ENCODE measurements at regions not wholly inside any gene's neighbourhood (a gene's known extent, or its start where the extent isn't known, plus 50 kb on each side); places are given as distances from the start of the nearest gene placed in this dataset.

DNA sequence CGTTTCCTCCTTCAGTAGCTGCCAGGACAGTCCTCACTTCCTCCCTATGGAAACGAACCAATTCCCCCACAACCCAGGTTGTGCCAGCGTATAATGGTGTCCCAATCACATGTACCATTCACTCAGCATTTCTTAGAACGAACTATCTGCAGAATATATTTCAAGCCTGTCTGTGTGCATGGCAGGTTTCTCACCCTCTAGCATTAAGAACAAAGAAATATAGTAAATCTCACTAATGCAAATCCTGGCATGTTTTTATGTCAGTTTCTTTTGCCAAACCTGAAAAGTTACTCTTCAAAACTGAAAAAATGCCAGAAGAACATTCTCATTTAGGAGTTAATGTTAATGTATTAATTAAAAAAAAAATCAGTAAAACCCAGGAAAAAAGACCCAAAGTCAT, 405.9 kb upstream of the KLF6 start:
- Histone ChIP-seq H3K4me3 (ENCODE audit: low read depth, low read length) (no peak overlapping the region), H3K27me3 (ENCODE audit: control insufficient read depth, insufficient read depth, low read length) (no peaks in the 10 kb centered on the region), H3K9ac (ENCODE audit: low read depth, low read length) (no peak overlapping the region), H3K36me3 (ENCODE audit: control insufficient read depth, insufficient read depth, low read length) (no peaks in the 10 kb centered on the region), H3K27ac (ENCODE audit: low read depth, low read length) (no peak overlapping the region), H3K4me1 (ENCODE audit: control insufficient read depth, insufficient read depth, low read length) (no peaks in the 10 kb centered on the region), H3K9me3 (ENCODE audit: control insufficient read depth, insufficient read depth, low read length) (no peaks in the 10 kb centered on the region)

DNA sequence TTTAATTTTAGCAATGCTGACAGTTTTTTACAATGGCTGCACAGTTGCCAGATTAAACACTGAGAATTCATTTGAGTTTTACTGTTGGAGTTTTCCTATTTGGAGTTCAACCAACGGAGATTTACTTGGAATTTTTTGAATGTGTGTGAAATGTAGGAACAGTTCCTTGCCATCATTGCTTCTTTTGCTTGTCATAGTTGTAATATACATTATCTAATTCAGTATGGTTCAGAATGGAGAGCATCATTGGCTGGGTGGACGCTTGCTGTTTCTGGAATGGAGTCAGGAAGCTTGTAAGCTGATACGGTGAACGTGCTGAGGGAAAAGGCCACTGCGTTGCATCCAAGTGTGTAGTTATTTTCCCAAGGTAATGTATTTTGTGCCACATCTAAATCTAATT, 404.3 kb upstream of the KLF6 start:
- Histone ChIP-seq H3K9me3 (ENCODE audit: control insufficient read depth, insufficient read depth, low read length) (no peaks in the 10 kb centered on the region), H3K27ac (ENCODE audit: low read depth, low read length) (no peak overlapping the region), H3K36me3 (ENCODE audit: control insufficient read depth, insufficient read depth, low read length) (no peaks in the 10 kb centered on the region), H3K9ac (ENCODE audit: low read depth, low read length) (no peak overlapping the region), H3K27me3 (ENCODE audit: control insufficient read depth, insufficient read depth, low read length) (no peaks in the 10 kb centered on the region), H3K4me1 (ENCODE audit: control insufficient read depth, insufficient read depth, low read length) (no peaks in the 10 kb centered on the region), H3K4me3 (ENCODE audit: low read depth, low read length) (no peak overlapping the region)

DNA sequence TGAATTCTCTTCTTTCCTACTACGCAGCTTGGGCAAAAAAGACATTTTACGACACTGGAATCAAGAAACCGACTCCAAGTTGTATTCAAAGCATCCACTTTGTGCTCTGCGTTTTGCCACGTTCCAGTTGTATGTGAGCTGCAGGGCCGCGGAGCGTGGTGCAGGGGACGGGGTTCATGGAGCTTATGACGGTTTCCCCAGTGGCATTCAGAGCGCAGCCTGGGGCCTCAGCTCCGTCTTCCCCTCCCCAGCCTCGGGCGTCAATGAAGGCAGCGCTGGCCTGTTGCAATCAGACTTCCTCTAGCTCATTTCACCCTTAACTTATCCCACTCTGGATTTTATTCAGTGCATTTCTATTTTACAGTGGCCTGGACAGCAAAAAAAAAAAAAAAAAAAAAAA, 403.4 kb upstream of the KLF6 start:
- no peaks in the 10 kb centered on the region for H3K9me3 ChIP-seq (ENCODE audit: control insufficient read depth, insufficient read depth, low read length)
- H3K9ac ChIP-seq (ENCODE audit: low read depth, low read length), result no peak overlapping the region
- no peaks in the 10 kb centered on the region for H3K27me3 ChIP-seq (ENCODE audit: control insufficient read depth, insufficient read depth, low read length)
- H3K27ac ChIP-seq (ENCODE audit: low read depth, low read length), result no peak overlapping the region
- H3K4me1 ChIP-seq (ENCODE audit: control insufficient read depth, insufficient read depth, low read length), result no peaks in the 10 kb centered on the region
- H3K36me3 ChIP-seq (ENCODE audit: control insufficient read depth, insufficient read depth, low read length), result no peaks in the 10 kb centered on the region
- H3K4me3 ChIP-seq (ENCODE audit: low read depth, low read length), result no peak overlapping the region

DNA sequence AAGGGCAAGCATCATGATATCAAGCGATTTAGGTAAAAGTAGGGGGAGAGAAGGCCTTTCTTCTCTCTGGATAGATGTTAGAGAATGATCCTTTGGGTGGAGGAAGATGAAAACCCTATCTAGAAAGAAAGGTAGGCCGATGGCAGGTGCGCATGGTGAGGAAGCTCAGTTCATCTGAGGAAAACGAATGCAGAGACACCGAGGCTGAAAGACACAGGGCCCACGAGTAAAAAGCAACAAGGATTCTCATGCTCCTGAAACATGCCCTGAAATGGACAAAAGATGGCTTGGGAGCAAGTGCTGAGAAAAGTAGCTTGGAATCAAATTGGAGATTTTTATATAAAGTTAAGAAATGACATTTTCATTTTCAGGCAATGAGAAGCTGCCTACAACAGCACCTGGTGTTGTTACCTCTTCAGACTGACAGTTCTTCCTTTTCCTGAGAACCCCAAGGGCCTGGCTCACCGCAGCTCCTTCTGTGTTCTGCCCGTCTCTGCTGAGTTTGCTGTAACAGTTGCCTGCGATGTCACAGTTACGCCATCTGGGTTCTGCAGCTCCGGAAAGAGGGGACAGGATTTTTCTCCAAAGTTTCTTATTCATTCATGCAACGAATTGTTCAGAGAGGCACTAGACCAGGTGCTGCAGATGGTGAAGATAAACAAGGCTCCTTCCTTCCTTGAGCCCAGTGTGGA, 402.0 kb upstream of the KLF6 start:
- no peaks in the 10 kb centered on the region for H3K9me3 ChIP-seq (ENCODE audit: control insufficient read depth, insufficient read depth, low read length)
- no peak overlapping the region for H3K9ac ChIP-seq (ENCODE audit: low read depth, low read length)
- no peak overlapping the region for H3K27ac ChIP-seq (ENCODE audit: low read depth, low read length)
- H3K36me3 ChIP-seq (ENCODE audit: control insufficient read depth, insufficient read depth, low read length), result no peaks in the 10 kb centered on the region
- H3K27me3 ChIP-seq (ENCODE audit: control insufficient read depth, insufficient read depth, low read length), result no peaks in the 10 kb centered on the region
- H3K4me1 ChIP-seq (ENCODE audit: control insufficient read depth, insufficient read depth, low read length), result no peaks in the 10 kb centered on the region
- H3K4me3 ChIP-seq (ENCODE audit: low read depth, low read length), result no peak overlapping the region

DNA sequence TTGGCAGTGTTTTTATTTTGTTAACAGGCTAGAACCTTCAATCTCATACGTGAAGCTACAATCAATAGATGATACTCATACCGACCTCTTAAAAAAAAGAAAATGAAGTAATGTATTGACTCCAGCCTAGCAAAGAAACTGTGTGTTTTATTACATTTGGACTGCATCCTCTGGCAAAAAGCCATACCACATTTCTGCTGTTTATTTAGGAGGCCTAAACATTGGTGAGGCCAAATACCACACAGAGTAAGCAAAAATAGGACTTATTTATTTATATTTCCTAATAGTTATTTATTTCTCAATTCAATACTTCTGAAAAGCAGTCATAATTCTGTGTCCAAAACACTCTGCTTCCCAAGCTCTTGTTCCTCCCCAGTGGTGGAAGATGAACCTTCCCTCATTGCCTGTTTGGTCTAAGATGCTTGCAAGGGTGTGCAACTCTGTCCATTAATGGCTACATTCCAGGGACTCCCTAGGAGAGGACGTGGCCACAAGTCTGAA, 398.8 kb upstream of the KLF6 start:
- H3K9me3 ChIP-seq (ENCODE audit: control insufficient read depth, insufficient read depth, low read length), result no peaks in the 10 kb centered on the region
- no peaks in the 10 kb centered on the region for H3K4me1 ChIP-seq (ENCODE audit: control insufficient read depth, insufficient read depth, low read length)
- H3K4me3 ChIP-seq (ENCODE audit: low read depth, low read length), result no peak overlapping the region
- no peak overlapping the region for H3K9ac ChIP-seq (ENCODE audit: low read depth, low read length)
- no peaks in the 10 kb centered on the region for H3K27me3 ChIP-seq (ENCODE audit: control insufficient read depth, insufficient read depth, low read length)
- H3K36me3 ChIP-seq (ENCODE audit: control insufficient read depth, insufficient read depth, low read length), result no peaks in the 10 kb centered on the region
- no peak overlapping the region for H3K27ac ChIP-seq (ENCODE audit: low read depth, low read length)

DNA sequence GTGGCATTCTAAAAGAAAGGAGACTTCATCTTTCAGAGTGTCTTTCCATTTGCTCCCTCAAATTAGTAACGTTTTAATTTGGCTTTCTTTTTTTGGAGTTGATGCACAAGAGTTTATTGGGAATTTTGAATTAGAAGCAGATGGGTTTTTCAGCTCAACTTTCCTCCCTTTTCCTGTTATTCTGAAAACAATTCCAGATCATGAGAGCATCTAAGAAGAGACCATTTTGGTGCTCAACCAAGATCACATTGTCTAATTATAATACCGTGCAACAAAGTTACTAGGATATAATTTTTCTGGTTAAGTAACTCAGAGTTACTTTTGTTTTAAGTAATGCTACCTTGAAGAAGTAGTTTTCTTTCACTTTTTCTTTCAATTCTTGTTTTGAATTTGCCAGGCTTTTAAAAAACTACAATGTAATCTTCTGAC, 396.6 kb upstream of the KLF6 start:
- Histone ChIP-seq H3K9ac (ENCODE audit: low read depth, low read length) (no peak overlapping the region), H3K9me3 (ENCODE audit: control insufficient read depth, insufficient read depth, low read length) (no peaks in the 10 kb centered on the region), H3K27ac (ENCODE audit: low read depth, low read length) (no peak overlapping the region), H3K4me3 (ENCODE audit: low read depth, low read length) (no peak overlapping the region), H3K36me3 (ENCODE audit: control insufficient read depth, insufficient read depth, low read length) (no peaks in the 10 kb centered on the region), H3K27me3 (ENCODE audit: control insufficient read depth, insufficient read depth, low read length) (no peaks in the 10 kb centered on the region), H3K4me1 (ENCODE audit: control insufficient read depth, insufficient read depth, low read length) (no peaks in the 10 kb centered on the region)

DNA sequence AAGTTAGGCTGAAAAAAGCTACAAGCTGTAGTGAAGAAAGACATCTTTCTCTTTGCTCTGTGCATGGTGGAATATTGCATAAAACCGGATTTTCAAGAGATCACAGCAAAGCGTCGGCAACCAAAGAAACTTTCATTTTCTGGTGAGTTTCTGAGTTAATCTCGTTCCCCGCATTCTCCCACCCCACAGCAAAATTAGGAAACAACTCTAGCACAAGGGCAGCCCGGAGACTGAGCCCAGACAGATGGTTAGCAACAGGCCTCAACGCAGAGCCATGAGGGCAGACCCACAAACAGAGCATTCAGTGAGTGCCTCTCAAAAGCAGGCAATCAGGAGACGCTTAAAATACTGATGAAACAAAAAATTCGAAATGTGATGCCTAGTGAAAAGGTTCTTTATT, 396.1 kb upstream of the KLF6 start:
- no peaks in the 10 kb centered on the region for H3K36me3 ChIP-seq (ENCODE audit: control insufficient read depth, insufficient read depth, low read length)
- no peak overlapping the region for H3K4me3 ChIP-seq (ENCODE audit: low read depth, low read length)
- no peaks in the 10 kb centered on the region for H3K9me3 ChIP-seq (ENCODE audit: control insufficient read depth, insufficient read depth, low read length)
- no peaks in the 10 kb centered on the region for H3K4me1 ChIP-seq (ENCODE audit: control insufficient read depth, insufficient read depth, low read length)
- H3K27ac ChIP-seq (ENCODE audit: low read depth, low read length), result no peak overlapping the region
- no peak overlapping the region for H3K9ac ChIP-seq (ENCODE audit: low read depth, low read length)
- no peaks in the 10 kb centered on the region for H3K27me3 ChIP-seq (ENCODE audit: control insufficient read depth, insufficient read depth, low read length)

DNA sequence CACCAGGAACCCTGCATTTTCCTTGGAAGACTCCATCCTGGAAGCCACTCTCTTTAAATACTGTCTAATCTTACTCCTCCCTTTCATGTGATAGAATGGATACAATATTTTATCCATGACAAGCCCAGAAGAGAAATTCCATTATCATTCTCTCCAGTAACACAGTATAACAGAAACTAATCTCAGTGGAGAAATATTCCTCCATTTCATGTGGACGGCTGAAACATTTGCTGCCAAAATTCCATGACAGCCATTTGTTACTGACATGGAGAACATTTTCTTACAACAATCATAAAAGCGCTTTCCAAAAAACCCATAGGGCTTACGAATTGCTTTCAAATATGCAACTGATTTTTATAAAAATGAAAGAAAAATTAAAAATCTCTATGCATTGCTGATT, 392.8 kb upstream of the KLF6 start:
- Histone ChIP-seq H3K9me3 (ENCODE audit: control insufficient read depth, insufficient read depth, low read length) (no peaks in the 10 kb centered on the region), H3K4me3 (ENCODE audit: low read depth, low read length) (no peak overlapping the region), H3K9ac (ENCODE audit: low read depth, low read length) (no peak overlapping the region), H3K36me3 (ENCODE audit: control insufficient read depth, insufficient read depth, low read length) (no peaks in the 10 kb centered on the region), H3K27ac (ENCODE audit: low read depth, low read length) (no peak overlapping the region), H3K27me3 (ENCODE audit: control insufficient read depth, insufficient read depth, low read length) (no peaks in the 10 kb centered on the region), H3K4me1 (ENCODE audit: control insufficient read depth, insufficient read depth, low read length) (no peaks in the 10 kb centered on the region)

DNA sequence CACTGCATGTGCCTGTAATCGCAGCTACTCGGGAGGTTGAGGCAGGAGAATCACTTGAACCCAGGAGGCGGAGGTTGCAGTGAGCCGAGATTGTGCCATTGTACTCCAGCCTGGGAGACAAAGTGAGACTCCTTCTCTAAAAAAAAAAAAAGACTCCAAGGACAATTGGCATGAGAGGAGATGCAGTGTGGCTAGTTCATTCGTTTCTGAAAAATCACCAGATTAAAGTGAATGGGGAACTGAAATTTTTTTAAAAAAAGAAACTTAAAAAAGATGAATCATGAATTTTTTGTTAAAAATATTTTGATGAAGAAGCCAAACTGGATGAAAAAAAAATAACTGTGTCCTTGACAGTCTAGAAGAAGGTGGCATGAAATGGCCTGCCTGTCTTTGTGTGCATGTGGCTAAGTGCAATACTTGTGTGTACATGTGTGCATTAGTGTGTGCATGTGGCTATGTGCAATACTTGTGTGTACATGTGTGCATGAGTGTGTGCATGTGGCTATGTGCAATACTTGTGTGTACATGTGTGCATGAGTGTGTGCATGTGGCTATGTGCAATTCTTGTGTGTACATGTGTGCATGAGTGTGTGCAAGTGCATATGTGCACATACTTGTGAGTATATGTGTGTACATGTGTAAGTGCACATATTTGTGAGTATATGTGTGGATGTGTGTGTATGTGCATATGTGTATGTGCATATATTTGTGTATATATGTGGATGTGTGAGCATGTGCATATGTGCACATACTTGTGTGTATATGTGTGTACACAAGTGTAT, 391.7 kb upstream of the KLF6 start:
- Histone ChIP-seq H3K27me3 (ENCODE audit: control insufficient read depth, insufficient read depth, low read length) (no peaks in the 10 kb centered on the region), H3K4me3 (ENCODE audit: low read depth, low read length) (no peak overlapping the region), H3K9ac (ENCODE audit: low read depth, low read length) (no peak overlapping the region), H3K27ac (ENCODE audit: low read depth, low read length) (no peak overlapping the region), H3K4me1 (ENCODE audit: control insufficient read depth, insufficient read depth, low read length) (no peaks in the 10 kb centered on the region), H3K9me3 (ENCODE audit: control insufficient read depth, insufficient read depth, low read length) (no peaks in the 10 kb centered on the region), H3K36me3 (ENCODE audit: control insufficient read depth, insufficient read depth, low read length) (no peaks in the 10 kb centered on the region)

DNA sequence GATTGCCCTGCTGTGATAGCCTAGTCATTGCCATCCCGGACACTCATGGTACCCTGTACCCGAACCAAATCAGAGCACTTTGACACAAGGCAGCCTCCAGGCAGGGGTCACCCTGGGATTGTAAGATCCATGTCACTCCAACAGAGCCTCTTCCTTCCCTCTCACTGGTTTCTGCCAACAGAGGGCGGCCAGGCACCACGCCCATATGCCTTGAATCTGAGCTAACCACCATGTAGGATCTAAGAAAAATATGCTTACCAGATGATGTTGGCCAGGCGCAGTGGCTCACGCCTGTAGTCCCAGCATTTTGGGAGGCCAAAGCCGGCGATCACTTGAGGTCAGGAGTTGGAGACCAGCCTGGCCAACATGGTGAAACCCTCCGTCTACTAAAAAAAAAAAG, 389.2 kb upstream of the KLF6 start:
- Histone ChIP-seq H3K4me3 (ENCODE audit: low read depth, low read length) (no peak overlapping the region), H3K9ac (ENCODE audit: low read depth, low read length) (no peak overlapping the region), H3K27ac (ENCODE audit: low read depth, low read length) (no peak overlapping the region), H3K27me3 (ENCODE audit: control insufficient read depth, insufficient read depth, low read length) (no peaks in the 10 kb centered on the region), H3K36me3 (ENCODE audit: control insufficient read depth, insufficient read depth, low read length) (no peaks in the 10 kb centered on the region), H3K9me3 (ENCODE audit: control insufficient read depth, insufficient read depth, low read length) (no peaks in the 10 kb centered on the region), H3K4me1 (ENCODE audit: control insufficient read depth, insufficient read depth, low read length) (no peaks in the 10 kb centered on the region)

DNA sequence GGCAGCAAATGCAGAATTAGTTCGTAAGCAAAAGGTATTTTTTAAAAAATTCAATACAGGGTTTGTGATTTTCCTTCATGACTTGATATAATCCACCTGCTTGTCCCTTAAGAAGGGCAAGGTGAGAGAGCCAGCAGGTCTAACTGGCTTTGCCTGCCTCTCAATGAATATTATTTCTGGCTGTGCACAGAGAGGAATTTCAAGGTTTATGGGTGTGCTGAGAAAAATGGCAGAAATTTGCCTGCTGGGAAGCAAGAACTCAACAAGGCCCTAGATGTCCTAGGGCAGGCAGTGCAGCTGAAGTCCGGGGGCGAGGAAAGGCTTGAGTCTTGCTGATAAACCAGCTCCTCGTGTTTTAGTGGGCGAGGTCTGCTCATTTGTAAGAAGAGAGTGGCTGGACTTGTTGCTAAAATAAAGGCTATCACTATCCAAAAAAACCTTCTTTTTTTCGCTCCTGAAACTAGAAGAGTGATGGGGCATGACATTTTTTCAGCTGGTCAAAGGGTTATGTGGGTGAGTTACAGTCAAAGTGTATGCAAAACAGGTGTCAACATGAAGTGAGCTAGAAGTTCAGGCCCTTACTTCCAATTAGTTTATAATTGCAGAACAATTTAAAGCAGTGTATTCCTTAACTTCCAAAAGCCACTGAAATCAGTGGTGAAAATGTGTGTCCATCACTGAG, 385.8 kb upstream of the KLF6 start:
- H3K9ac ChIP-seq (ENCODE audit: low read depth, low read length), result no peak overlapping the region
- no peaks in the 10 kb centered on the region for H3K9me3 ChIP-seq (ENCODE audit: control insufficient read depth, insufficient read depth, low read length)
- no peaks in the 10 kb centered on the region for H3K27me3 ChIP-seq (ENCODE audit: control insufficient read depth, insufficient read depth, low read length)
- no peak overlapping the region for H3K4me3 ChIP-seq (ENCODE audit: low read depth, low read length)
- no peak overlapping the region for H3K27ac ChIP-seq (ENCODE audit: low read depth, low read length)
- no peaks in the 10 kb centered on the region for H3K36me3 ChIP-seq (ENCODE audit: control insufficient read depth, insufficient read depth, low read length)
- no peaks in the 10 kb centered on the region for H3K4me1 ChIP-seq (ENCODE audit: control insufficient read depth, insufficient read depth, low read length)

All from HUES48 (cell line).